NB4 (cell line): ENCODE measurements at regions not wholly inside any gene's neighbourhood (a gene's known extent, or its start where the extent isn't known, plus 50 kb on each side); places are given as distances from the start of the nearest gene placed in this dataset.

Source experiments
- DNase-seq: peaks from one replicate; pipeline ENCODE4 v3.0.0; 2010; ENCODE audit warnings: low read depth
- H3K4me3 ChIP-seq: one replicate; pipeline ENCODE4 v1.5.1; 2011; ENCODE audit warnings: mild to moderate bottlenecking, low read depth, low read length, moderate library complexity
- CTCF ChIP-seq: IDR thresholded peaks from one replicate; pipeline ENCODE4 v1.5.1; 2012; ENCODE audit warnings: low read depth, low read length
- MAX ChIP-seq: IDR thresholded peaks from 2 replicates; pipeline ENCODE4 v1.6.1; 2011; ENCODE audit warnings: low read depth, low read length
- MYC ChIP-seq: IDR thresholded peaks from 2 replicates; pipeline ENCODE4 v1.6.1; 2011; ENCODE audit warnings: low read depth, low read length
- POLR2A ChIP-seq: IDR thresholded peaks from 2 replicates; pipeline ENCODE4 v1.6.1; 2011; ENCODE audit warnings: mild to moderate bottlenecking; ENCODE audit not compliant: insufficient read length; ENCODE audit errors: extremely low read depth

- H3K4me3 ChIP-seq: no peak overlapping the region
- no peak for DNase-seq
- TF ChIP-seq MYC (no peak), POLR2A (no peak), CTCF (no peak), MAX (no peak)
These were observed 360.6 kb downstream of the EFNA5 start for GRCh38 chr5:107310181-107310580.

DNA sequence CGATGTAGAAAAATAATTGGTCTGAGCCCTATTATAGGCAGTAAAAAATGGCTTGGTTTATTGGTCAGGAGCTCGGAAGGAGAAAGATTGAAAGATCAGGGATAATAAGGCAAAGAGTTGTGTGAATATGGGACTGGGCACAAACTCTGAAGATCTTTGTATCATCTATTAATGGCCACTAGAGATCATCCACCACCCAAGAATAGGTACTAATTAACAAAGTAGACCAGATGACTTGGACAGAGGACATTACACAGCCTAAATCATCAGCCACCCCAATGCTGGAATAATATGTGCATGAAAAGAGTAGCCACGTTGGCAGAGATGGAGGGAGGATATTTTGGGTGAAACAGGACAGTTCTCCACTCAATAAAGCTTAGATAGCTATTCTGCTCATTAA is 364.1 kb downstream of the EFNA5 start:
- no peak for TF ChIP-seq MYC
- TF ChIP-seq CTCF: no peak
- no peak for TF ChIP-seq POLR2A
- TF ChIP-seq MAX: no peak
- no peak overlapping the region for H3K4me3 ChIP-seq
- DNase-seq: no peak

DNA sequence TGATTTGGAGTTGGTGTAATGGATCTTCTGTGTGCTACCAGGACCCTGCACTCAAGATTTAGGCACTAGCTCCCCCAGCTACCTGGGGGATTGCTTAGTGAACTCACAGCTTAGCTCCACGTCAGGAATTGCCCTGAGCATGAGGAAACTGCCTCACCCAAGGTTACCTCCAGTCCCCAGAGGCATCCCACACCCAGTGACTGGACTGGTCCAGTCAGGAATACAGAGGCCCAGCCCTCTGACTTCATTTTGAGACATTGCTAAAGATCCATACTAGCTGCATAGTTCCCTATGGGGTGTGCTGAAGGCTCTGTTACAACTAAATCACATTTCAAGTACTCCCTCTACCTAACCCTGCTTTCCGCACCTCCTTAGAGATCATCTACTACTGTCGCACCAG is 364.7 kb downstream of the EFNA5 start:
- no peak for TF ChIP-seq POLR2A
- TF ChIP-seq MAX: no peak
- no peak for TF ChIP-seq CTCF
- TF ChIP-seq MYC: no peak
- H3K4me3 ChIP-seq: no peak overlapping the region
- DNase-seq: no peak

DNA sequence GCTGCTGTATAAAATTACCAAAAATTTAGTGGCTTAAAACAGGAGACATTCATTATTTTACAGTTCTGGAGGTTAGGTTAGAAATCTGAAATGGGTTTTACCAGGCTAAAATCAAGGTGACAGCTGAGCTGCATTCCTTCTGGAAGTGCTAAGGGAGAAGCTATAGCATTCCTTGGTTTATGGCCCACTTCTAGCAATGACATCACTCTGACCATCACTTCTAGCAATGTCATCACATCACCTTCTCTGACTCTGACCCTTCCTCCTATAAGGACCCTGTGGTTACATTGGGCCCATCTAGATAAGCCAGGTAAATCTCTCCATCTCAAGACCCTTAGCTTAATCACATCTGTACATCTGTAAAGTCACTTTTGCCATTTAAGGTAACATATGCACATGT is 366.1 kb downstream of the EFNA5 start:
- H3K4me3 ChIP-seq: no peak overlapping the region
- TF ChIP-seq MAX (no peak), POLR2A (no peak), MYC (no peak), CTCF (no peak)
- DNase-seq: no peak

DNA sequence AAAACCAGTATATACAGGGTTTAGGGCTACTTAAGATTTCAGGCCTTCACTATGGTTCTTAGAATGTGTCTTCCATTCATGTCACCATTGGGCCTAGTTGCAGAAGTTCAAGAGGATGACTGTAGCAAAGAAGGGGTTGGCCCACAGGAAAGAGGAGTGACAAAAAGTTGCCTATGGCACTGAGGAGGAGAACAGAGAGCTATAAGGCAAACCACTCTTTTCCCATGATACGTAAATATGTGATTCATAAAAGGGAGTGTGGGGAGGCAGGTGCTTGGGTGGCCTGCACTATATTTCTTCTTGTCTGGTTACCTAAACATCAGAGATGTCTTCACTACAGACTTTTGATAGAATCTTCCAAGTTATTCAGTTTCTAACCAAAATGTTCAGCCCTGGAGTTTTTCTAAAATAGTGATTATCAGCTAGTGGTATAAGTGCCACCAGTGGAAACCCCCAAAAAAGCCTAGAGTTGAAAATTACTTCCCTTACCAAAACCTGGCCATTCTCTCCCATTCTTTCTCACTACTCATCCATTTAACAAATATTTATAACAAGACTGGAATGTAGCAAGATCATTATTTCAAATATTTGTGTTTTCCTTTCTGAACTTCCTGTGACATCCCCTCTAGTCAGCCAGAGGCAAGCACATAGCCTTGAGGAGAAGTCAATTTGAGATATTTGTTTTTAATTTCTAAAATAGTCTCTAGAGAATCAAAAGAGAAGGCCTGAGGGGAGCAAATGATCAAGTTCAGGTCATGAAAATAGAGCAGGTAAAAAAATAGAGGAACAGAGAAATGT is 367.4 kb downstream of the EFNA5 start:
- no peak for TF ChIP-seq POLR2A
- no peak for TF ChIP-seq MAX
- no peak for TF ChIP-seq CTCF
- TF ChIP-seq MYC: no peak
- no peak overlapping the region for H3K4me3 ChIP-seq
- no peak for DNase-seq
